ENCODE measurements at regions not wholly inside any gene's neighbourhood (a gene's known extent, or its start where the extent isn't known, plus 50 kb on each side); places are given as distances from the start of the nearest gene placed in this dataset.
A peak's percentile ranks its signal among the peaks of the same experiment; 100 is the strongest.

DNA sequence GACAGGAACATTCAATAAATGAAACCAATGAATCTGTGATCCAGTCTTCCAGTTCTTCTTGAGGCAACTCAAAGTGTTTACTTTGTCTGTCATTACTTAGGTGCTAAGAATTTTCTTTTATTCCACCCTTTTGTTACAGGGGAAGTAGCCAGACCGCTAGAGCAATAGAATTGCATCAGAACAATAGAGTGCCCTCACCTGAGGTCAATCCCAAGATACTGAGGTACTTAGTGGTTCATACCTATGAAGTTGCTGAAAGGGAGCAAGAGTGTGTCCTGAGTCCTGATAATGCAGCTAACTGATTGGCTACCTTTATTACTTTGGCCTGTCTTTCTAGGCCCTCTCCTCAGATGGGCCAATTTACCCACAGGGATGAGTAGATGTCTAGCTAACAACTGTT is 359.4 kb upstream of the KCNH7 start:
- TF ChIP-seq, protein P1, sequence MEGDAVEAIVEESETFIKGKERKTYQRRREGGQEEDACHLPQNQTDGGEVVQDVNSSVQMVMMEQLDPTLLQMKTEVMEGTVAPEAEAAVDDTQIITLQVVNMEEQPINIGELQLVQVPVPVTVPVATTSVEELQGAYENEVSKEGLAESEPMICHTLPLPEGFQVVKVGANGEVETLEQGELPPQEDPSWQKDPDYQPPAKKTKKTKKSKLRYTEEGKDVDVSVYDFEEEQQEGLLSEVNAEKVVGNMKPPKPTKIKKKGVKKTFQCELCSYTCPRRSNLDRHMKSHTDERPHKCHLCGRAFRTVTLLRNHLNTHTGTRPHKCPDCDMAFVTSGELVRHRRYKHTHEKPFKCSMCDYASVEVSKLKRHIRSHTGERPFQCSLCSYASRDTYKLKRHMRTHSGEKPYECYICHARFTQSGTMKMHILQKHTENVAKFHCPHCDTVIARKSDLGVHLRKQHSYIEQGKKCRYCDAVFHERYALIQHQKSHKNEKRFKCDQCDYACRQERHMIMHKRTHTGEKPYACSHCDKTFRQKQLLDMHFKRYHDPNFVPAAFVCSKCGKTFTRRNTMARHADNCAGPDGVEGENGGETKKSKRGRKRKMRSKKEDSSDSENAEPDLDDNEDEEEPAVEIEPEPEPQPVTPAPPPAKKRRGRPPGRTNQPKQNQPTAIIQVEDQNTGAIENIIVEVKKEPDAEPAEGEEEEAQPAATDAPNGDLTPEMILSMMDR (conservative IDR thresholded peaks at IDR 0.05; ENCODE audit: low read depth, low read length), result no peak
- no peak for DNase-seq (ENCODE audit: low read depth)

DNA sequence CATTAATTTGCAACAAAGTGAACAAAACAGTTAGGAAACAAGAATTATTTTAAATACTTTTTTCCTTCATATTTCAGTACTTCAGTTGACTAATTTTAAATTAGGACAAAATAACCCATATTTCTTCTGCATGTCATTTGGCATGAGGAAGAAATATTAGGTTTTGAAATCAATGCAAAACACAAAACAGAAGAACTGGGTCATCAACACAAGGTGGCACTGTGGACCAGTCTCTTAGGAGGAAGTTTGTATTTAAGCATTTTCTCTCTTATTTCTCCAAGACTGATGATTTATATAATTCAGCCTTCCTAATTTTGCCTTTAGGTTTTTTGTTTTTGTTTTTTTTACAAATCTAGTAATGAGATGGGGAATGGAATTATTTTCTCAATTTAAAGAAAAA is 352.8 kb upstream of the KCNH7 start:
- H3K4me3 ChIP-seq (ENCODE audit: low read depth, low read length), result no peak overlapping the region
- TF ChIP-seq, protein P1 (conservative IDR thresholded peaks at IDR 0.05; ENCODE audit: low read depth, low read length), result peak; percentile 81
- DNase-seq (ENCODE audit: low read depth), result no peak

More for the DNA sequence above, 359.4 kb upstream of the KCNH7 start:
- H3K4me3 ChIP-seq (ENCODE audit: low read depth, low read length), result no peak overlapping the region

DNA sequence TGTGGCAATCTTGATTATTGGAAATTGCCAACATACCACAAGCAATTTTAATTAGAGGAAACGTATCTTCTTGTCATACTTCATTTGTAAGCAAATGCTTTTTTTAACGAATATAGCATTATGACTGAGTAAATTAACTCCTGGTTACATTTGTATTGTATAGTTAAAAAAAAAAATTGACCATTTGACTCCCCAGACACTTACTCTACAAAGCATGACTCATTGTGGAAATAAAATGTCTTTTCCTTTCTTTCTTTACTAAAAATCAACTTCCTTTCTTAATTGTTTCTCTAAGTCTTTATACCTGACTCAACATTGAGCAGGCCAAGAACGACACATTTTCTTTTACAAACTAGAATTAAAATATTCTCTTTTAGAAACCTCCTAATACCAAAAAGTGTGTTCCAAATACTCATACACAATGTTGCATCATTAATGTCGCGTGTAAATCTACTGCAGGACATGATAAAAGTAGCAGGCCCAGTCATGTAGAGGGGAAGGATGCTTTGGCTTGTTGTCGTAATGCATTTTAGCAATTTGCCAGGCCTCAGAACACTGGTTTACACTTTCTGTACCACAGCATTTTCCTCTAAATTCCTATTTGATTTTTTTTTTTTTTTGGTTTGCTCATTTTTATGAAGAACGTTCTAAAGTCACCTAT is 349.6 kb upstream of the KCNH7 start:
- TF ChIP-seq, protein P1 (conservative IDR thresholded peaks at IDR 0.05; ENCODE audit: low read depth, low read length), result no peak
- no peak for DNase-seq (ENCODE audit: low read depth)
- no peak overlapping the region for H3K4me3 ChIP-seq (ENCODE audit: low read depth, low read length)

DNA sequence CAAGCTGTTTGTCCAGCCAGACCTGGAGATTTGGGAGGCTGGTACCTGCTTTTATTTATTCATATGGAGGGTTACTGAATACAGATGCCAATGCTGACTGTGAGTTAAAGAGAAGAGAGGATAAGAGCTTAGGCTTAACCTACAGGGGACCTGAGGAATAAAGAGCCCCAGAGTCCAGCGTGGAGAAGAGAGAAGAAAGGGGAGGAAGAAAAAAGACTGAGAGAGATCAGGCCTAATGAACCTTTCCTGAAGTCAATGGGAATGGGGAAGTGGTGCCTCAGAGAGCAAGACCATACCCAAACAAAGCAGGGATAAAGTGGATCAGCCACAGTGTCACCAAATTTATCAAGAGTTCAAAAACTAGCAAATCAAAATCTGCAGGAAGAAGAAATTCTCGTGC is 348.6 kb upstream of the KCNH7 start:
- TF ChIP-seq, protein P1 (conservative IDR thresholded peaks at IDR 0.05; ENCODE audit: low read depth, low read length), result no peak
- H3K4me3 ChIP-seq (ENCODE audit: low read depth, low read length), result no peak overlapping the region
- DNase-seq (ENCODE audit: low read depth), result no peak

DNA sequence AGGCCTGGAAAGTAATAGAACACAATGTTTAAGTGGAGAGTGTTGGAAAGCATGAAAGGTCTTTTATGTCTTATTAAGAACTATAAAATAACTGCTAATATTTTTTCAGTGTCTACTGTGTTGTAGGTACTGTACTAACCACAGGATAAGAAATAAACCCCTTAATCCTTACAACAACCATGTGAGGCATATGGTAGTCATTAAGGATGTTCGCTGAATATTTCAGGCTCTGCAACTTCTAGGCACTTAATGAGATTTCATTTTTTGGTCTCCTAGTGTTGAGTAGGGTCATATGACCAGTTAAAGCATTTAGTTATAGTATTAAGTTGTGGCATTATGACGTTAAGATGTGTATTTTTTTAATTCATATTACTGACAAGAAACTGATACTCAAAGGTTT is 346.6 kb upstream of the KCNH7 start:
- DNase-seq (ENCODE audit: low read depth), result no peak
- TF ChIP-seq, protein P1 (conservative IDR thresholded peaks at IDR 0.05; ENCODE audit: low read depth, low read length), result no peak
- no peak overlapping the region for H3K4me3 ChIP-seq (ENCODE audit: low read depth, low read length)

DNA sequence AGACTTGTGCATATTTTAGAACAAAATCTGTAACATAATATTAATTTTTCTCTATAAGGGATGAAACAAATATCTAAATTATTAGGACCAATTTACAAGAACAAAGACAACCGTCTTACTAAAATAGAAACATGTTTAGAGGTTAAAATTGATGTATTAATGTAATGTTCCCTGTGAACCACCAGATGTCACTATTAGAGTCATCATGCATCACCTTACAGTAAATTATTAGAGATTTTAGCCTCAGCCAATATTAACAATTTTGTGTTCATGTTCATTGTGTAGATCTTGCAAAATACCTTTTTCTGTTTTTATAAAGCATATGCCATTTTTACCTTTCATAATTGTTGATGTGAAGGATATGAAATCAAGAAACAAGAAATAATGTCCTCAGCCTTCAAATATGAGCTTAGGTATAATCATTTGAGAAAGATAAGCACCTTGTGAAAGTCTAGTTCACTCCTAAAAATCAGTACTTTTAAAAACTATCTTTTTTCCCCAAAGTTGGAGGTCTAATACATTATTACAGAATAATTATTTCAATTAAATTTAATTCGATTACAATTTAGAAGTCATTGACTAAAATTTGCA is 344.3 kb upstream of the KCNH7 start:
- DNase-seq (ENCODE audit: low read depth), result no peak
- TF ChIP-seq, protein P1 (conservative IDR thresholded peaks at IDR 0.05; ENCODE audit: low read depth, low read length), result peak; percentile 51

DNA sequence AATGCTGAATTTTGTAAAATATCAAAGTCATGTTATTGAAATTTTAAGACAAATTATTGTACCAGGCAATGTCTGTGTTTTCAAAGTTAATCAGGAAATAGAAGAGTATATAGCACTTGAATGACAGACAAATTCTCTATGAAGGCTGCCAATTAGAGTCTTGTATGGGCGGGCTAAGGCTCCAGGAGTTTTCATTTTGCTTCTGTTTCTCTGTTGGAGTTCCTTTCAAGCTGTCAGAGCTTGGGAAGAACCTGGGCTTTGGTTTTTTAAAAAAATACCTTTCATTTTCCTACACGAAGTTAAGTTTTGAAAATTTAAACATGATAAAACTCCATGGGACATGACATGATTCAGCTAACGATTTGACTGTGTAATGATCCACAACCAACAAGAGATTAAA is 339.0 kb upstream of the KCNH7 start:
- no peak overlapping the region for H3K4me3 ChIP-seq (ENCODE audit: low read depth, low read length)
- no peak for DNase-seq (ENCODE audit: low read depth)
- TF ChIP-seq, protein P1 (conservative IDR thresholded peaks at IDR 0.05; ENCODE audit: low read depth, low read length), result no peak

More for the DNA sequence above, 344.3 kb upstream of the KCNH7 start:
- H3K4me3 ChIP-seq (ENCODE audit: low read depth, low read length), result no peak overlapping the region

All from epithelial cell of proximal tubule (primary cell).